WI38 (cell line): ENCODE measurements at regions not wholly inside any gene's neighbourhood (a gene's known extent, or its start where the extent isn't known, plus 50 kb on each side); places are given as distances from the start of the nearest gene placed in this dataset.

ENCODE experiments used
- H3K4me3 ChIP-seq: 2 replicates; pipeline ENCODE4 v1.5.1; 2011; ENCODE audit warnings: low read depth, mild to moderate bottlenecking, control low read depth, low read length
- TF ChIP-seq, protein P1 (sequence below): IDR thresholded peaks from 2 replicates; pipeline ENCODE4 v1.5.1; 2012; ENCODE audit warnings: low read depth, mild to moderate bottlenecking, control low read depth, low read length

- TF ChIP-seq, protein P1, sequence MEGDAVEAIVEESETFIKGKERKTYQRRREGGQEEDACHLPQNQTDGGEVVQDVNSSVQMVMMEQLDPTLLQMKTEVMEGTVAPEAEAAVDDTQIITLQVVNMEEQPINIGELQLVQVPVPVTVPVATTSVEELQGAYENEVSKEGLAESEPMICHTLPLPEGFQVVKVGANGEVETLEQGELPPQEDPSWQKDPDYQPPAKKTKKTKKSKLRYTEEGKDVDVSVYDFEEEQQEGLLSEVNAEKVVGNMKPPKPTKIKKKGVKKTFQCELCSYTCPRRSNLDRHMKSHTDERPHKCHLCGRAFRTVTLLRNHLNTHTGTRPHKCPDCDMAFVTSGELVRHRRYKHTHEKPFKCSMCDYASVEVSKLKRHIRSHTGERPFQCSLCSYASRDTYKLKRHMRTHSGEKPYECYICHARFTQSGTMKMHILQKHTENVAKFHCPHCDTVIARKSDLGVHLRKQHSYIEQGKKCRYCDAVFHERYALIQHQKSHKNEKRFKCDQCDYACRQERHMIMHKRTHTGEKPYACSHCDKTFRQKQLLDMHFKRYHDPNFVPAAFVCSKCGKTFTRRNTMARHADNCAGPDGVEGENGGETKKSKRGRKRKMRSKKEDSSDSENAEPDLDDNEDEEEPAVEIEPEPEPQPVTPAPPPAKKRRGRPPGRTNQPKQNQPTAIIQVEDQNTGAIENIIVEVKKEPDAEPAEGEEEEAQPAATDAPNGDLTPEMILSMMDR, result no peak
- no peak overlapping the region for H3K4me3 ChIP-seq
Observed at GRCh38 chr20:11432407-11432806, 485.3 kb upstream of the BTBD3 start.

- TF ChIP-seq, protein P1, result no peak
- H3K4me3 ChIP-seq, result no peak overlapping the region
Observed at GRCh38 chr20:11436113-11436905, 481.4 kb upstream of the BTBD3 start.

DNA sequence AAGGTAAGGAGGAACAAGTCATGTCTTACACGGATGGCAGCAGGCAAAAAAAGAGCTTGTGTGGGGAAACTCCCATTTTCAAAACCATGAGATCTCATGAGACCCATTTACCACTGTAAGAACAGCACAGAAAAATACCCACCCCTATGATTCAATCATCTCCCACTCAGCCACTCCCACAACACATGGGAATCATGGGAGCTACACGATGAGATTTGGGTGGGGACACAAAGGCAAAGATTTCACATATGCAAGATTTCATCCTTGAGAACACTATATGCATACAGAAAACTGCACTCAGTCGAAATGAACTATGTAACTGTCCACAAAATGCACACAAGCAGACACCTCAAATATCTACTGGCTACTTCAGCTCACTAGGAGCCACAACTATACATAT lies 480.6 kb upstream of the BTBD3 start:
- H3K4me3 ChIP-seq, result no peak overlapping the region
- TF ChIP-seq, protein P1, result no peak

DNA sequence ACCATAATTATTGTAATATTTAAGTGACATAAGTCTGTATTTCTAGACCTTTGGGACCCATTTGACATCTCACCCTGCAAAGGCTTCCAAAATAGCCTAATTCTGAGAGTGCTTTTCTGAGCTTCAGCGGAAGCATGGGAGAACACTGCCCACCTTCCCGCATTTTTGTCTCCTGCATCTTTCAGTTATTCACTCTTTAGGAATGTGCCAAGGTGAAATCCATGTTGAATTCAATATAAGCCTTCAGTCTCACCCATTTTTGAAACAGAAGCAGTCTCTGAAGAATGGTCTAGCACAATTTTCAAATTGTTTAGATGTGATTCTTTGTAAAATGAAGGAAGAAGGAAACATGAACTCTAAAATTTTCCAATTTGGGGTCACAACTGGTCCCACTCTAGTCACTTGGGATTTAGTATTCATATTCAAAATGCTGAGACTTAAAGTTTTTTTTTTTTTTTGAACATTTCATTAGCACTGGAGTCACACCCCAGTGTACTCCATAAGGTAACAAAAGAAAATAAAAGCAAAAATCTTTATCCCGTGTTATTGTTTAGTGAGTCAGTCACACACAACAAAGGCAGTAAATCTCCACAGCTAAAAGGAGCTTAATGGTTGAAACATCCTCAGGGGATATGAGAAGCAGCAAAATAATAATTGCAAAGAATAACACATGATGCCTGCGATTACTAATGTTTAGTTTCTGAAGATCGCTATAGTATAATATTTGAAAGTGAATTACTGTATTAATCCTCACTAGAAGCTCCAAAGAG lies 479.9 kb upstream of the BTBD3 start:
- TF ChIP-seq, protein P1, result no peak
- H3K4me3 ChIP-seq, result no peak overlapping the region

DNA sequence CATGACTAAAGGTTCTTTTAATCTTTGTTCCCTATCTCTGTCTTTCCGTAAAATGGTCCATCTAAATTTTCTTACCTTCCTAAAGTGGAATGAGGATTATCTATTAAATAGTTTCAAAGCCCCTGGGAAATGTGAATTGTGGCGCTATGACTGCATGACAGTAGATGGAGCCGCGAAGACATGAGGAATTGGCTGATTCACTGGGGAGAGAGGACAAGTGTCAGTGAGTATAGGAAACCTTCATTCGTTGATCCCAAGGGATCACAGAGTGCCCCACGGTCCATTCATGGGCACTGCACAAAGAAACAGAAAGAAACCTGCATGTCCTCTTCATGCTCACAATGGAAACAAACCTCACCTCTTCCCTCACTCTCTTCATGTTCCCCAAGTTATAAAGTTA lies 479.3 kb upstream of the BTBD3 start:
- TF ChIP-seq, protein P1, result no peak
- H3K4me3 ChIP-seq, result no peak overlapping the region

DNA sequence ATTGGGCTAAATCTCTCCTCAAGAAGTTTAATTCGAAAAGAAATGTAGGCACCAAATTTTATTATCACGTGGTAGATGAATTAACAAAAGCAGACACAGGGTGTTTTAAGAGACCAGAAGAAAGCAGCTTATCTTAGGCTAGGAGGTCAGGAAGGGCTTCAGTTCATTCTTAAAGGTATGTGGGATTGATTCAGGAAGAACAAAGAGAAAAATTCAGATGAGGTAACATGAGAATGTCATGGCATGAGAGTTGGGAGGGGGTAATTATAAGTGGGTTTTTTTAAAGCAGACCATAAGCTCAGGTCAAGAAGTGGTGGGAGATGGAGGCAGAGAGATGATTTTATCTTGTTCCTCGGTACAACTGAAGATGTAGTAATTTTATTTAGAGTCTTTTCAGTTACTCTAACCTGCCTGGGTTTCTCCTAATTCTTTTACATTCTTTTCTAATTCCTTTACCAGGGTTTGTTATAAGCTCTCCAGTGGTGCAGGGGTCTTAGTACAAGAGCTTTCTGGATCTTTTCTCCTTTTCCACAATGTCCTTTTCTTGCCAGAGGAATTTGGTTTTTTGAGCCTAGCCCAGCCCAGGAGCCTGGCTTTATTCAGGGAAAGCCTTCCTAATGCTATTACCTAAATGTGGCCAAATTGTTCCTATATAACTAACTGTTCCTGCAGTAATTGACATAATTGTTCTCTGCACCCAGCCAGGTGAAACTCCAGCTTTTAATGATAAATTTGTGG lies 474.1 kb upstream of the BTBD3 start:
- no peak overlapping the region for H3K4me3 ChIP-seq
- TF ChIP-seq, protein P1, result no peak
